SK-MEL-5 (cell line): ENCODE measurements at regions not wholly inside any gene's neighbourhood (a gene's known extent, or its start where the extent isn't known, plus 50 kb on each side); places are given as distances from the start of the nearest gene placed in this dataset.
A peak's percentile ranks its signal among the peaks of the same experiment; 100 is the strongest.
"Not testable (repeated sequence)": the region's sequence is repeated elsewhere in the genome, so short reads cannot be mapped to it uniquely, and the experiment has no call there.

Experiments used
- DNase-seq: peaks from one replicate; pipeline ENCODE4 v3.0.0-alpha.2; 2016; ENCODE audit warnings: low read depth, low spot score
- in situ Hi-C: cut with HindIII; loops from 2 replicates; pipeline ENCODE4 v1.10.0; 2016; ENCODE audit warnings: low sequenced_read_pairs, high pct_unique_total_duplicates, low pct_unique_long_range_greater_than_20kb

- in situ Hi-C loops: no loop called here
These were observed 120.3 kb upstream of the ADAMTS9 start for GRCh38 chr3:64808061-64808460.

GRCh38 chr3:64806668-64807605 is 119.1 kb upstream of the ADAMTS9 start:
- in situ Hi-C loops: no loop called here
- DNase-seq: no peak

More at GRCh38 chr3:64808061-64808460, 120.3 kb upstream of the ADAMTS9 start:
- DNase-seq: no peak

GRCh38 chr3:64805978-64806377 is 118.2 kb upstream of the ADAMTS9 start:
- in situ Hi-C loops: no loop called here

GRCh38 chr3:64805248-64805647 is 117.4 kb upstream of the ADAMTS9 start:
- peak; percentile 79 for DNase-seq
- in situ Hi-C loops: no loop called here

More at GRCh38 chr3:64805978-64806377, 118.2 kb upstream of the ADAMTS9 start:
- DNase-seq: no peak

GRCh38 chr3:64803469-64803868 is 115.7 kb upstream of the ADAMTS9 start:
- in situ Hi-C loops: no loop called here
- DNase-seq: no peak

GRCh38 chr3:64802460-64802859 is 114.7 kb upstream of the ADAMTS9 start:
- in situ Hi-C loops: no loop called here
- DNase-seq: no peak

GRCh38 chr3:64801856-64802255 is 114.1 kb upstream of the ADAMTS9 start:
- DNase-seq: no peak
- in situ Hi-C loops: no loop called here

GRCh38 chr3:64799606-64800005 is 111.8 kb upstream of the ADAMTS9 start:
- no peak for DNase-seq
- in situ Hi-C loops: no loop called here

GRCh38 chr3:64798316-64798715 is 110.5 kb upstream of the ADAMTS9 start:
- no peak for DNase-seq
- in situ Hi-C loops: no loop called here

- in situ Hi-C loops: no loop called here
- no peak for DNase-seq
These were observed 109.0 kb upstream of the ADAMTS9 start for GRCh38 chr3:64796607-64797399.

GRCh38 chr3:64792445-64792844 is 104.6 kb upstream of the ADAMTS9 start:
- DNase-seq: no peak
- in situ Hi-C loops: no loop called here

GRCh38 chr3:64789111-64789510 is 101.3 kb upstream of the ADAMTS9 start:
- in situ Hi-C loops: no loop called here
- DNase-seq: no peak

GRCh38 chr3:64783200-64783599 is 95.4 kb upstream of the ADAMTS9 start:
- in situ Hi-C loops: no loop called here
- DNase-seq: no peak

GRCh38 chr3:64780923-64781322 is 93.1 kb upstream of the ADAMTS9 start:
- in situ Hi-C loops: not testable (repeated sequence)

GRCh38 chr3:64773137-64773536 is 85.3 kb upstream of the ADAMTS9 start:
- in situ Hi-C loops: no loop called here

More at GRCh38 chr3:64780923-64781322, 93.1 kb upstream of the ADAMTS9 start:
- not testable (repeated sequence) for DNase-seq

GRCh38 chr3:64766440-64766839 is 78.6 kb upstream of the ADAMTS9 start:
- in situ Hi-C loops: no loop called here
- DNase-seq: no peak

More at GRCh38 chr3:64773137-64773536, 85.3 kb upstream of the ADAMTS9 start:
- DNase-seq: no peak

- in situ Hi-C loops: no loop called here
- DNase-seq: no peak
These were observed 78.1 kb upstream of the ADAMTS9 start for GRCh38 chr3:64765947-64766346.

- in situ Hi-C loops: no loop called here
- DNase-seq: no peak
These were observed 76.7 kb upstream of the ADAMTS9 start for GRCh38 chr3:64764386-64764929.
